Lung (tissue), 11 donors: ENCODE measurements at regions not wholly inside any gene's neighbourhood (a gene's known extent, or its start where the extent isn't known, plus 50 kb on each side); places are given as distances from the start of the nearest gene placed in this dataset.

Experiments used
- ATAC-seq: fragments of 200-7000 bp; cut with Tn5 transposase; one replicate; pipeline ENCODE4 v1.9.1; 2020; ENCODE audit warnings: moderate number of reproducible peaks; ENCODE audit not compliant: insufficient read depth, low FRiP score
- DNase-seq, 3 donors: peaks; one replicate each; pipeline ENCODE4 v3.0.0-alpha.2; 2013 to 2017
- H3K27ac ChIP-seq, 2 donors: one replicate each; pipeline ENCODE4 v1.5.1; 2013; ENCODE audit warnings: mild to moderate bottlenecking in 2 of 2, moderate library complexity in 2 of 2, control low read depth in 1 of 2, inconsistent platforms in 1 of 2, low read depth in 1 of 2, low read length in 1 of 2
- H3K27me3 ChIP-seq, 3 donors: one replicate each; pipeline ENCODE4 v1.5.1; 2013; ENCODE audit warnings: low read length in 2 of 3; ENCODE audit not compliant: control insufficient read depth in 3 of 3, insufficient read depth in 3 of 3
- H3K36me3 ChIP-seq, 4 donors: one replicate each; pipeline ENCODE4 v1.5.1; 2013; ENCODE audit warnings: low read length in 4 of 4, mild to moderate bottlenecking in 1 of 4, moderate library complexity in 1 of 4; ENCODE audit not compliant: control insufficient read depth in 4 of 4, insufficient read depth in 4 of 4
- H3K4me1 ChIP-seq, 5 donors: one replicate each; pipeline ENCODE4 v1.5.1; 2013; ENCODE audit warnings: low read length in 5 of 5, mild to moderate bottlenecking in 2 of 5, moderate library complexity in 1 of 5; ENCODE audit not compliant: control insufficient read depth in 5 of 5, insufficient read depth in 5 of 5
- H3K4me3 ChIP-seq: one replicate; pipeline ENCODE4 v1.5.1; 2013; ENCODE audit warnings: mild to moderate bottlenecking, control low read depth, moderate library complexity
- H3K9ac ChIP-seq, 2 donors: one replicate each; pipeline ENCODE4 v1.5.1; 2013; ENCODE audit warnings: low read length in 2 of 2, control low read depth in 1 of 2; ENCODE audit not compliant: insufficient read depth in 1 of 2
- H3K9me3 ChIP-seq, 4 donors: one replicate each; pipeline ENCODE4 v1.5.1; 2013; ENCODE audit warnings: low read length in 3 of 4, mild to moderate bottlenecking in 1 of 4, moderate library complexity in 1 of 4; ENCODE audit not compliant: control insufficient read depth in 4 of 4, insufficient read depth in 3 of 4
- WGBS, 2 donors: extraction: QIAGEN DNeasy Blood & Tissue Kit; methylation state at CpG; one replicate each; pipeline ENCODE4 v1.1.7; 2013; 5-methylcytosine and 5-hydroxymethylcytosine counted together
- TF ChIP-seq, protein P1 (sequence below): IDR thresholded peaks from 2 replicates; pipeline ENCODE4 v1.5.1; 2012; ENCODE audit warnings: mild to moderate bottlenecking; ENCODE audit errors: control extremely low read depth, extremely low read depth
- donor health status: control.
- donor health status: control.
- donor health status: Bipolar disorder and iron deficiency.
- donor health status: healthy.
- donor health status: DM: yes; HTN: yes; CAD: no.

GRCh38 chr11:45451766-45452440, 165.8 kb upstream of the SYT13 start:
- Histone ChIP-seq H3K4me3 (no peak overlapping the region), H3K36me3 (no peaks in the 10 kb centered on the region), H3K4me1 (peaks cover 0 to 8% (median 0%) of the 10 kb centered on the region in 5 donors), H3K9me3 (peaks cover 0 to 5% (median 2%) of the 10 kb centered on the region in 4 donors), H3K9ac (no peak overlapping the region), H3K27ac (no peak overlapping the region), H3K27me3 (no peaks in the 10 kb centered on the region)
- DNase-seq (no peak), ATAC-seq (no peak)
- 50 to 66% methylated on average over 8 of the region's 8 CpGs for WGBS, 2 donors
- TF ChIP-seq, protein P1, sequence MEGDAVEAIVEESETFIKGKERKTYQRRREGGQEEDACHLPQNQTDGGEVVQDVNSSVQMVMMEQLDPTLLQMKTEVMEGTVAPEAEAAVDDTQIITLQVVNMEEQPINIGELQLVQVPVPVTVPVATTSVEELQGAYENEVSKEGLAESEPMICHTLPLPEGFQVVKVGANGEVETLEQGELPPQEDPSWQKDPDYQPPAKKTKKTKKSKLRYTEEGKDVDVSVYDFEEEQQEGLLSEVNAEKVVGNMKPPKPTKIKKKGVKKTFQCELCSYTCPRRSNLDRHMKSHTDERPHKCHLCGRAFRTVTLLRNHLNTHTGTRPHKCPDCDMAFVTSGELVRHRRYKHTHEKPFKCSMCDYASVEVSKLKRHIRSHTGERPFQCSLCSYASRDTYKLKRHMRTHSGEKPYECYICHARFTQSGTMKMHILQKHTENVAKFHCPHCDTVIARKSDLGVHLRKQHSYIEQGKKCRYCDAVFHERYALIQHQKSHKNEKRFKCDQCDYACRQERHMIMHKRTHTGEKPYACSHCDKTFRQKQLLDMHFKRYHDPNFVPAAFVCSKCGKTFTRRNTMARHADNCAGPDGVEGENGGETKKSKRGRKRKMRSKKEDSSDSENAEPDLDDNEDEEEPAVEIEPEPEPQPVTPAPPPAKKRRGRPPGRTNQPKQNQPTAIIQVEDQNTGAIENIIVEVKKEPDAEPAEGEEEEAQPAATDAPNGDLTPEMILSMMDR: no peak

DNA sequence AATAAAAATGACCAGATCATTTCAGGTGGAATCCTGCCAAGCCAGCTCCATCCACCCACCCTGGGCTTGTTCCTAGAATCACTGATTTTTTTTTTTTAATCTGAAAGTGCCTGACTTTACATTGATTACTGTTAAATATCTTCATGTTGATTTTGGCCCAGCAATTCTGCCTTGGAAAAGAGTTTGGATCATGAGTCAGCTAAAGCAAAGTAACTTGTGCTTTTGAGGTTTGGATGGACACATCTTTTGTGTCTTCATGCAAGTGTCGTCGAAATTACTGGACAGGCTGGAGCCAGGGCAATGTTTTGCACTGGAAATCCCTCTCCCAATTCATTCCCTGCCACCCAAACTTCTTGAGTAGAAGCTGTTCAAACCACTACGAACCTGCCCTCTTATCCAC, 164.0 kb upstream of the SYT13 start:
- DNase-seq: peak in 1 of 3 donors; percentile 33
- TF ChIP-seq, protein P1: no peak
- Histone ChIP-seq H3K36me3 (no peaks in the 10 kb centered on the region), H3K27me3 (no peaks in the 10 kb centered on the region), H3K4me3 (no peak overlapping the region), H3K27ac (no peak overlapping the region), H3K9ac (no peak overlapping the region), H3K9me3 (peaks cover 0 to 4% (median under 1%) of the 10 kb centered on the region in 4 donors), H3K4me1 (peaks cover 0 to 10% (median 0%) of the 10 kb centered on the region in 5 donors)
- no peak for ATAC-seq
- 79 to 88% methylated on average over 3 of the region's 3 CpGs for WGBS, 2 donors

- no peak overlapping the region for H3K4me3 ChIP-seq
- peaks cover 0 to 10% (median 0%) of the 10 kb centered on the region in 5 donors for H3K4me1 ChIP-seq
- no peaks in the 10 kb centered on the region for H3K27me3 ChIP-seq
- no peak overlapping the region for H3K9ac ChIP-seq
- no peak for DNase-seq
- no peaks in the 10 kb centered on the region for H3K36me3 ChIP-seq
- H3K9me3 ChIP-seq: no peaks in the 10 kb centered on the region
- TF ChIP-seq, protein P1: no peak
- no peak for ATAC-seq
- H3K27ac ChIP-seq: no peak overlapping the region
- 81 to 82% methylated on average over 9 of the region's 9 CpGs for WGBS, 2 donors
Measured at GRCh38 chr11:45449036-45449601, 163.0 kb upstream of the SYT13 start.
